ENCODE measurements at regions not wholly inside any gene's neighbourhood (a gene's known extent, or its start where the extent isn't known, plus 50 kb on each side); places are given as distances from the start of the nearest gene placed in this dataset.

- 76% methylated on average over 5 of the region's 5 CpGs for WGBS
Observed at GRCh38 chr4:11338956-11339782, 89.5 kb downstream of the HS3ST1 start.

GRCh38 chr4:11337287-11337686, 91.4 kb downstream of the HS3ST1 start:
- Histone ChIP-seq H3K9me3 (ENCODE audit: control insufficient read depth in 4 of 4, low read length in 3 of 4) (peaks cover 0 to 2% (median 0%) of the 10 kb centered on the region in 4 donors), H3K27me3 (ENCODE audit: control insufficient read depth in 4 of 4, insufficient read depth in 4 of 4, low read length in 3 of 4) (no peaks in the 10 kb centered on the region), H3K27ac (ENCODE audit: low read depth in 1 of 2, low read length in 2 of 2) (no peak overlapping the region), H3K4me1 (ENCODE audit: control insufficient read depth in 4 of 4, insufficient read depth in 4 of 4, low read length in 3 of 4) (no peaks in the 10 kb centered on the region), H3K9ac (ENCODE audit: low read depth in 1 of 2, low read length in 2 of 2) (no peak overlapping the region), H3K4me3 (ENCODE audit: low read depth in 1 of 3, low read length in 3 of 3) (no peak overlapping the region), H3K36me3 (ENCODE audit: control insufficient read depth in 4 of 4, insufficient read depth in 3 of 4, low read depth in 1 of 4, low read length in 3 of 4) (no peaks in the 10 kb centered on the region)
- TF ChIP-seq ATF3 (IDR thresholded peaks at IDR 0.05), result no peak
- TF ChIP-seq HNF4G (IDR thresholded peaks at IDR 0.05), result no peak
- TF ChIP-seq FOXA1 (IDR thresholded peaks at IDR 0.05), result no peak
- no peak for TF ChIP-seq TAF1 (conservative IDR thresholded peaks at IDR 0.05)
- no peak for TF ChIP-seq ZBTB33 (IDR thresholded peaks at IDR 0.05)
- WGBS, result 31% methylated on average over 1 of the region's 1 CpG
- DNase-seq (ENCODE audit: low spot score), result no peak

More at GRCh38 chr4:11338956-11339782, 89.5 kb downstream of the HS3ST1 start:
- Histone ChIP-seq H3K9ac (ENCODE audit: low read depth in 1 of 2, low read length in 2 of 2) (no peak overlapping the region), H3K36me3 (ENCODE audit: control insufficient read depth in 4 of 4, insufficient read depth in 3 of 4, low read depth in 1 of 4, low read length in 3 of 4) (no peaks in the 10 kb centered on the region), H3K4me1 (ENCODE audit: control insufficient read depth in 4 of 4, insufficient read depth in 4 of 4, low read length in 3 of 4) (no peaks in the 10 kb centered on the region), H3K4me3 (ENCODE audit: low read depth in 1 of 3, low read length in 3 of 3) (no peak overlapping the region), H3K27me3 (ENCODE audit: control insufficient read depth in 4 of 4, insufficient read depth in 4 of 4, low read length in 3 of 4) (no peaks in the 10 kb centered on the region), H3K9me3 (ENCODE audit: control insufficient read depth in 4 of 4, low read length in 3 of 4) (no peaks in the 10 kb centered on the region), H3K27ac (ENCODE audit: low read depth in 1 of 2, low read length in 2 of 2) (no peak overlapping the region)
- no peak for TF ChIP-seq CTCF (IDR thresholded peaks at IDR 0.05; ENCODE audit: low read depth, low read length, missing input control)
- no peak for DNase-seq (ENCODE audit: low spot score)

- TF ChIP-seq GABPA (IDR thresholded peaks at IDR 0.05 in 1 of 2, conservative IDR thresholded peaks at IDR 0.05 in 1 of 2) (no peak), RXRA (IDR thresholded peaks at IDR 0.05) (no peak), SP1 (IDR thresholded peaks at IDR 0.05) (no peak), REST (IDR thresholded peaks at IDR 0.05) (no peak), FOXA2 (IDR thresholded peaks at IDR 0.05) (no peak), RAD21 (IDR thresholded peaks at IDR 0.05) (no peak), FOXA1 (IDR thresholded peaks at IDR 0.05) (no peak), JUND (IDR thresholded peaks at IDR 0.05) (no peak), CTCF (IDR thresholded peaks at IDR 0.05; ENCODE audit: low read depth, low read length, missing input control) (no peak), YY1 (IDR thresholded peaks at IDR 0.05) (no peak), EGR1 (IDR thresholded peaks at IDR 0.05; ENCODE audit: low read depth in 2 of 2) (no peak), MAX (IDR thresholded peaks at IDR 0.05) (no peak)
- no peak overlapping the region for H3K9ac ChIP-seq (ENCODE audit: low read depth in 1 of 2, low read length in 2 of 2)
- no peak overlapping the region for H3K4me3 ChIP-seq (ENCODE audit: low read depth in 1 of 3, low read length in 3 of 3)
- H3K4me1 ChIP-seq (ENCODE audit: control insufficient read depth in 4 of 4, insufficient read depth in 4 of 4, low read length in 3 of 4), result no peaks in the 10 kb centered on the region
- DNase-seq (ENCODE audit: low spot score), result no peak
- no peaks in the 10 kb centered on the region for H3K36me3 ChIP-seq (ENCODE audit: control insufficient read depth in 4 of 4, insufficient read depth in 3 of 4, low read depth in 1 of 4, low read length in 3 of 4)
- H3K27ac ChIP-seq (ENCODE audit: low read depth in 1 of 2, low read length in 2 of 2), result no peak overlapping the region
- 69% methylated on average over 4 of the region's 4 CpGs for WGBS
- H3K27me3 ChIP-seq (ENCODE audit: control insufficient read depth in 4 of 4, insufficient read depth in 4 of 4, low read length in 3 of 4), result no peaks in the 10 kb centered on the region
- H3K9me3 ChIP-seq (ENCODE audit: control insufficient read depth in 4 of 4, low read length in 3 of 4), result peaks cover 0 to 2% (median 0%) of the 10 kb centered on the region in 4 donors
Observed at GRCh38 chr4:11336435-11336834, 92.3 kb downstream of the HS3ST1 start.

Measured in liver (tissue), 8 donors.